GM12878 (cell line): ENCODE measurements at regions not wholly inside any gene's neighbourhood (a gene's known extent, or its start where the extent isn't known, plus 50 kb on each side); places are given as distances from the start of the nearest gene placed in this dataset.
A peak's percentile ranks its signal among the peaks of the same experiment; 100 is the strongest.

ENCODE experiments used
- ATAC-seq: fragments of 200-7000 bp; cut with Tn5 transposase; 3 replicates; pipeline ENCODE4 v1.9.1; 2020; ENCODE audit warnings: mild to moderate bottlenecking, moderate library complexity
- BruUV-seq: library from RNA; stranded (reverse); fragments of 400-500 nt; replicated peaks from 2 replicates; lab custom pipeline; 2021; lab: Mats Ljungman, UMichigan
- CTCF ChIA-PET: fragments of 300-600 bp; sonication (Branson Sonifier 250); formaldehyde crosslinking; extraction: SDS; loops from one replicate; lab custom pipeline; 2021; ENCODE audit warnings: inconsistent platforms; lab: Yijun Ruan, JAX
- POLR2A ChIA-PET: fragments of 350-600 bp; formaldehyde crosslinking; extraction: SDS; loops from one replicate; lab custom pipeline; 2021; ENCODE audit warnings: inconsistent platforms; lab: Charles Lee
- RAD21 ChIA-PET: fragments of 300-600 bp; sonication (Branson Sonifier 250); formaldehyde crosslinking; loops from one replicate; lab custom pipeline; 2023; ENCODE audit warnings: antibody characterized with exemption; ENCODE audit not compliant: unreplicated experiment; lab: Charles Lee
- SMC1A ChIA-PET: fragments of 300-600 bp; sonication (Branson Sonifier 250); formaldehyde crosslinking; loops from one replicate; lab custom pipeline; 2023; ENCODE audit not compliant: unreplicated experiment, uncharacterized antibody; lab: Charles Lee
- DNase-seq: peaks from one replicate; pipeline ENCODE4 v3.0.0-alpha.2; 2011; ENCODE audit warnings: low read depth, low spot score
- FAIRE-seq: peaks from 3 replicates; lab custom pipeline; 2011; peaks lifted over from hg19 to GRCh38; lab: Jason Lieb, UNC
- H2AFZ ChIP-seq: 2 replicates; pipeline ENCODE4 v1.6.0; 2011; ENCODE audit warnings: low read depth, low read length, control low read depth; ENCODE audit not compliant: control insufficient read depth
- H3K27ac ChIP-seq: 2 replicates; pipeline ENCODE4 v1.5.1; 2011; ENCODE audit warnings: control low read depth; ENCODE audit not compliant: control insufficient read depth, insufficient read depth
- H3K27me3 ChIP-seq, 2 experiments: replicated peaks in 1 of 2; 2 replicates each; pipeline versions ENCODE4 v1.6.0 to v1.6.1; 2011; ENCODE audit warnings: low read length in 1 of 2; ENCODE audit not compliant: control insufficient read depth in 2 of 2, insufficient read depth in 2 of 2
- H3K36me3 ChIP-seq, 2 experiments: 2 replicates each; pipeline ENCODE4 v1.5.1; 2011; ENCODE audit warnings: low read length in 1 of 2; ENCODE audit not compliant: control insufficient read depth in 2 of 2, insufficient read depth in 2 of 2
- H3K4me1 ChIP-seq: 2 replicates; pipeline ENCODE4 v1.6.1; 2011; ENCODE audit warnings: mild to moderate bottlenecking, low read length, moderate library complexity, mixed read lengths; ENCODE audit not compliant: control insufficient read depth, insufficient read depth
- H3K4me2 ChIP-seq: 2 replicates; pipeline ENCODE4 v1.6.0; 2011; ENCODE audit warnings: control low read depth; ENCODE audit not compliant: control insufficient read depth, insufficient read depth
- H3K4me3 ChIP-seq: fragments of 200-600 bp; sonication (generic); 2 replicates; pipeline ENCODE4 v1.5.1; 2016
- H3K79me2 ChIP-seq: 2 replicates; pipeline ENCODE4 v1.6.0; 2011; ENCODE audit warnings: low read length; ENCODE audit not compliant: control insufficient read depth, insufficient read depth
- H3K9ac ChIP-seq: 2 replicates; pipeline ENCODE4 v1.8.0; 2011; ENCODE audit warnings: low read length, control low read depth, mixed read lengths; ENCODE audit not compliant: control insufficient read depth, insufficient read depth
- H3K9me3 ChIP-seq: replicated peaks from 3 replicates; pipeline ENCODE4 v1.5.1; 2011; ENCODE audit warnings: mild to moderate bottlenecking, low read length; ENCODE audit not compliant: control insufficient read depth, insufficient read depth
- H4K20me1 ChIP-seq: 2 replicates; pipeline ENCODE4 v1.6.0; 2011; ENCODE audit not compliant: control insufficient read depth, insufficient read depth
- BMI1 ChIP-seq: fragments of 450-650 bp; IDR thresholded peaks from 2 replicates; pipeline ENCODE4 v1.6.1; 2016; ENCODE audit warnings: mild to moderate bottlenecking, moderate library complexity, borderline replicate concordance
- CBX3 ChIP-seq: fragments of 200-600 bp; sonication (generic); IDR thresholded peaks from 2 replicates; pipeline ENCODE4 v1.6.1; 2016; ENCODE audit warnings: low read depth, borderline replicate concordance
- CREB1 ChIP-seq: IDR thresholded peaks from 2 replicates; pipeline ENCODE4 v1.6.1; 2012; ENCODE audit warnings: low read depth, mild to moderate bottlenecking, inconsistent platforms
- CTCF ChIP-seq, 3 experiments: IDR thresholded peaks in 2 of 3; conservative IDR thresholded peaks in 1 of 3; 2 replicates each; pipeline ENCODE4 v1.5.1; 2011; ENCODE audit warnings: low read depth in 3 of 3, low read length in 3 of 3, mild to moderate bottlenecking in 3 of 3, control low read depth in 2 of 3, moderate library complexity in 2 of 3, inconsistent platforms in 1 of 3, mixed read lengths in 1 of 3; ENCODE audit not compliant: control insufficient read depth in 2 of 3, insufficient read depth in 1 of 3; ENCODE audit errors: extremely low read depth in 1 of 3
- JUNB ChIP-seq: IDR thresholded peaks from 2 replicates; pipeline ENCODE4 v1.6.1; 2016; ENCODE audit warnings: antibody characterized with exemption, mild to moderate bottlenecking
- KDM1A ChIP-seq: fragments of 200-600 bp; sonication (generic); IDR thresholded peaks from 2 replicates; pipeline ENCODE4 v1.6.1; 2016; ENCODE audit warnings: borderline replicate concordance
- LARP7 ChIP-seq: fragments of 450-650 bp; IDR thresholded peaks from 2 replicates; pipeline ENCODE4 v1.6.1; 2017; ENCODE audit warnings: mild to moderate bottlenecking
- MTA3 ChIP-seq: IDR thresholded peaks from 2 replicates; pipeline ENCODE4 v1.6.1; 2012; ENCODE audit warnings: low read length, inconsistent platforms, borderline replicate concordance
- MYC ChIP-seq: IDR thresholded peaks from 2 replicates; pipeline ENCODE4 v1.6.1; 2011; ENCODE audit warnings: mild to moderate bottlenecking, low read length, moderate library complexity, inconsistent platforms; ENCODE audit not compliant: insufficient read depth, insufficient replicate concordance, insufficient read length, severe bottlenecking
- NFIC ChIP-seq: IDR thresholded peaks from 2 replicates; pipeline ENCODE4 v1.6.1; 2012; ENCODE audit warnings: low read depth, mild to moderate bottlenecking, inconsistent platforms, low read length, moderate library complexity
- NFYB ChIP-seq: IDR thresholded peaks from 2 replicates; pipeline ENCODE4 v1.6.1; 2011; ENCODE audit warnings: low read depth, mild to moderate bottlenecking, low read length, improper control_type of control experiment, moderate library complexity; ENCODE audit not compliant: insufficient read depth
- PML ChIP-seq: IDR thresholded peaks from 2 replicates; pipeline ENCODE4 v1.6.1; 2012; ENCODE audit warnings: low read length, inconsistent platforms
- STAT3 ChIP-seq: IDR thresholded peaks from 2 replicates; pipeline ENCODE4 v1.6.1; 2011; ENCODE audit warnings: low read depth, low read length, improper control_type of control experiment
- ZNF687 ChIP-seq: fragments of 450-650 bp; IDR thresholded peaks from 2 replicates; pipeline ENCODE4 v1.6.1; 2017; ENCODE audit warnings: mild to moderate bottlenecking, moderate library complexity
- WGBS: methylation state at CpG from one replicate; pipeline ENCODE4 v1.1.6; 2016; ENCODE audit warnings: low lambda C conversion rate; ENCODE audit not compliant: insufficient replicate concordance, insufficient coverage; ENCODE audit errors: missing lambda C conversion rate; 5-methylcytosine and 5-hydroxymethylcytosine counted together
- in situ Hi-C: fragments of 300-500 bp; cut with MboI; formaldehyde crosslinking; loops from 9 replicates; pipeline ENCODE4 v1.14.3; 2018; ENCODE audit warnings: mixed read lengths
- intact Hi-C: fragments of 100-400 bp; cut with micrococcal nuclease; formaldehyde crosslinking; loops from one replicate; pipeline ENCODE4 v1.14.2; 2022; ENCODE audit not compliant: unreplicated experiment

- BruUV-seq, result no TSS peak
- Histone ChIP-seq H3K4me1 (no peaks in the 10 kb centered on the region), H3K27me3 (no peaks in the 10 kb centered on the region), H2AFZ (no peak overlapping the region), H3K4me2 (no peak overlapping the region), H3K9ac (no peak overlapping the region), H3K79me2 (no peaks in the 10 kb centered on the region), H4K20me1 (no peaks in the 10 kb centered on the region), H3K27ac (no peak overlapping the region), H3K4me3 (no peak overlapping the region), H3K36me3 (no peaks in the 10 kb centered on the region), H3K9me3 (no peaks in the 10 kb centered on the region)
- POLR2A ChIA-PET, result interaction anchor here (0.7 kb wide), 1 partner anchor 399 kb away, joined by 3 read pairs; no protein-coding TSS in a partner anchor
- ATAC-seq (no peak), DNase-seq (no peak), FAIRE-seq (peak; percentile 35)
- TF ChIP-seq CTCF (IDR thresholded peaks at IDR 0.05 in 2 of 3, conservative IDR thresholded peaks at IDR 0.05 in 1 of 3; ENCODE audit: control insufficient read depth in 2 of 3, extremely low read depth in 1 of 3, insufficient read depth in 1 of 3, low read depth in 3 of 3, low read length in 3 of 3) (no peak), CREB1 (no peak), MTA3 (no peak), LARP7 (no peak), NFIC (no peak), KDM1A (no peak), PML (no peak), JUNB (no peak), STAT3 (no peak), MYC (no peak), CBX3 (no peak), ZNF687 (no peak), BMI1 (no peak), NFYB (no peak)
- intact Hi-C loops, result loop anchor here (2.0 to 5.0 kb wide), 2 partner anchors 381 to 1572 kb away; no protein-coding TSS in a partner anchor
- 24% methylated on average over 8 of the region's 8 CpGs for WGBS
- in situ Hi-C loops, result loop anchor here (25.0 kb wide), 1 partner anchor 1252 kb away; no protein-coding TSS in a partner anchor
- RAD21 ChIA-PET, result no interaction called here
- SMC1A ChIA-PET, result interaction anchor here (0.6 kb wide), 1 partner anchor 1569 kb away, joined by 4 read pairs; no protein-coding TSS in a partner anchor
- CTCF ChIA-PET, result interaction anchor here (1.9 to 2.7 kb wide), 2 partner anchors 455 to 1252 kb away, joined by 4 to 8 read pairs; no protein-coding TSS in a partner anchor
Observed at GRCh38 chr2:104413890-104414289, 440.0 kb upstream of the POU3F3 start.
